CD4-positive, alpha-beta T cell treated with Interleukin-21 for 1 hour (primary cell): ENCODE measurements at regions not wholly inside any gene's neighbourhood (a gene's known extent, or its start where the extent isn't known, plus 50 kb on each side); places are given as distances from the start of the nearest gene placed in this dataset.

ENCODE experiments used
- DNase-seq: peaks from one replicate; pipeline ENCODE4 v3.0.0-alpha.2; 2020

GRCh38 chr13:77378662-77379061 is 51.8 kb upstream of the MYCBP2 start:
- DNase-seq, result no peak

- no peak for DNase-seq
Measured at GRCh38 chr13:77377016-77377415, 50.1 kb upstream of the MYCBP2 start.
